GM23338 (cell line): ENCODE measurements at regions not wholly inside any gene's neighbourhood (a gene's known extent, or its start where the extent isn't known, plus 50 kb on each side); places are given as distances from the start of the nearest gene placed in this dataset.
A peak's percentile ranks its signal among the peaks of the same experiment; 100 is the strongest.

ENCODE experiments used
- ATAC-seq: fragments of 200-7000 bp; cut with Tn5 transposase; 3 replicates; pipeline ENCODE4 v1.9.1; 2020
- DNase-seq: peaks from one replicate; pipeline ENCODE4 v3.0.0-alpha.2; 2015; ENCODE audit warnings: low spot score
- H2AFZ ChIP-seq: fragments of 200-600 bp; sonication (generic); 2 replicates; pipeline ENCODE4 v1.8.0; 2016; ENCODE audit warnings: antibody characterized with exemption, mild to moderate bottlenecking, moderate library complexity
- H3F3A ChIP-seq: fragments of 200-600 bp; sonication (generic); replicated peaks from 2 replicates; pipeline ENCODE4 v1.8.0; 2017; ENCODE audit warnings: antibody characterized with exemption, mixed run types, low read depth
- H3K27ac ChIP-seq: fragments of 200-600 bp; sonication (generic); 2 replicates; pipeline ENCODE4 v1.6.1; 2016; ENCODE audit warnings: low read depth
- H3K27me3 ChIP-seq: fragments of 200-600 bp; sonication (generic); 2 replicates; pipeline ENCODE4 v1.8.0; 2016; ENCODE audit warnings: mild to moderate bottlenecking, mixed run types, moderate library complexity; ENCODE audit not compliant: insufficient read depth
- H3K36me3 ChIP-seq: fragments of 200-600 bp; sonication (generic); 2 replicates; pipeline ENCODE4 v1.8.0; 2016; ENCODE audit warnings: mild to moderate bottlenecking; ENCODE audit not compliant: insufficient read depth
- H3K4me1 ChIP-seq: fragments of 200-600 bp; sonication (generic); 2 replicates; pipeline ENCODE4 v1.8.0; 2016; ENCODE audit warnings: mild to moderate bottlenecking, moderate library complexity; ENCODE audit not compliant: insufficient read depth
- H3K4me2 ChIP-seq: fragments of 200-600 bp; sonication (generic); 2 replicates; pipeline ENCODE4 v1.7.1; 2017; ENCODE audit warnings: mixed run types
- H3K4me3 ChIP-seq: fragments of 200-600 bp; sonication (generic); 2 replicates; pipeline ENCODE4 v1.6.1; 2016; ENCODE audit warnings: mixed run types
- H3K79me2 ChIP-seq: fragments of 200-600 bp; sonication (generic); replicated peaks from 2 replicates; pipeline ENCODE4 v1.8.0; 2017; ENCODE audit warnings: mild to moderate bottlenecking; ENCODE audit not compliant: insufficient read depth
- H3K9me2 ChIP-seq: fragments of 200-600 bp; sonication (generic); 2 replicates; pipeline ENCODE4 v1.8.0; 2017; ENCODE audit not compliant: insufficient read depth
- H4K20me1 ChIP-seq: fragments of 200-600 bp; sonication (generic); replicated peaks from 2 replicates; pipeline ENCODE4 v1.8.0; 2017; ENCODE audit warnings: mild to moderate bottlenecking; ENCODE audit not compliant: insufficient read depth
- H3K27ac Mint-ChIP-seq: 2 replicates; pipeline ENCODE4 v1.8.0; 2020; ENCODE audit warnings: inconsistent platforms, mild to moderate bottlenecking, moderate library complexity, mixed read lengths
- H3K27me3 Mint-ChIP-seq: 3 replicates; pipeline ENCODE4 v1.8.0; 2022; ENCODE audit warnings: low read depth, mild to moderate bottlenecking, moderate library complexity, mixed read lengths, inconsistent platforms; ENCODE audit not compliant: insufficient read depth, poor library complexity
- H3K36me3 Mint-ChIP-seq: 3 replicates; pipeline ENCODE4 v1.8.0; 2021; ENCODE audit warnings: low read depth, mild to moderate bottlenecking, inconsistent platforms, moderate library complexity, mixed read lengths
- H3K4me1 Mint-ChIP-seq: 3 replicates; pipeline ENCODE4 v1.8.0; 2020; ENCODE audit warnings: mild to moderate bottlenecking, inconsistent platforms, mixed read lengths
- H3K4me3 Mint-ChIP-seq: 3 replicates; pipeline ENCODE4 v1.8.0; 2021; ENCODE audit warnings: moderate library complexity, mild to moderate bottlenecking, inconsistent platforms, mixed read lengths
- H3K9me3 Mint-ChIP-seq: 3 replicates; pipeline ENCODE4 v1.8.0; 2020; ENCODE audit warnings: moderate library complexity, mild to moderate bottlenecking, inconsistent platforms, mixed read lengths
- CREB1 ChIP-seq: fragments of 250-450 bp; sonication (Bioruptor Pico); IDR thresholded peaks from 2 replicates; pipeline ENCODE4 v1.5.0; 2020; ENCODE audit warnings: low read depth, mild to moderate bottlenecking, moderate library complexity
- CTCF ChIP-seq, 2 experiments: fragments of 200-600 bp in 1 of 2; sonication (generic) in 1 of 2; conservative IDR thresholded peaks; 2 replicates each; pipeline versions ENCODE4 v1.5.1 to v1.6.1; 2016 to 2017; ENCODE audit warnings: antibody characterized with exemption in 2 of 2, low read depth in 2 of 2, mild to moderate bottlenecking in 2 of 2, moderate library complexity in 1 of 2
- ETS1 ChIP-seq: IDR thresholded peaks from 2 replicates; pipeline ENCODE4 v1.6.1; 2016; ENCODE audit warnings: antibody characterized with exemption
- EZH2 ChIP-seq: fragments of 200-600 bp; sonication (generic); IDR thresholded peaks from one replicate; pipeline ENCODE4 v1.8.0; 2017; ENCODE audit warnings: antibody characterized with exemption, mild to moderate bottlenecking, low read depth; ENCODE audit not compliant: unreplicated experiment
- POLR2AphosphoS5 ChIP-seq: IDR thresholded peaks from 2 replicates; pipeline ENCODE4 v1.6.1; 2016; ENCODE audit warnings: antibody characterized with exemption, low read depth
- STAT1 ChIP-seq: IDR thresholded peaks from one replicate; pipeline ENCODE4 v1.6.1; 2016; ENCODE audit warnings: antibody characterized with exemption; ENCODE audit not compliant: unreplicated experiment
- ZNF114 ChIP-seq: fragments of 250-450 bp; sonication (Bioruptor Pico); IDR thresholded peaks from 2 replicates; pipeline ENCODE4 v1.5.0; 2020; ENCODE audit warnings: mild to moderate bottlenecking, moderate library complexity
- ZNF331 ChIP-seq: fragments of 250-450 bp; sonication (Bioruptor Pico); IDR thresholded peaks from 2 replicates; pipeline ENCODE4 v1.5.0; 2020; ENCODE audit warnings: low read depth, mild to moderate bottlenecking, moderate library complexity
- ZNF462 ChIP-seq: fragments of 250-450 bp; sonication (Bioruptor Pico); IDR thresholded peaks from 2 replicates; pipeline ENCODE4 v1.5.0; 2020; ENCODE audit warnings: mild to moderate bottlenecking, moderate library complexity

- TF ChIP-seq ETS1 (no peak), ZNF114 (CRISPR knock-in tag) (no peak), CTCF (conservative IDR thresholded peaks at IDR 0.05; ENCODE audit: low read depth in 2 of 2) (no peak)
Measured at GRCh38 chr3:81216192-81216591, 545.3 kb downstream of the GBE1 start (continued).

GRCh38 chr3:81214631-81215030 lies 546.8 kb downstream of the GBE1 start:
- no peaks in the 10 kb centered on the region for H3K36me3 Mint-ChIP-seq
- no peaks in the 10 kb centered on the region for H3K9me3 Mint-ChIP-seq
- no peak overlapping the region for H3K27ac Mint-ChIP-seq
- H3K4me1 Mint-ChIP-seq: no peaks in the 10 kb centered on the region
- H4K20me1 ChIP-seq: no peaks in the 10 kb centered on the region
- H3K4me3 Mint-ChIP-seq: no peak overlapping the region
- DNase-seq (no peak), ATAC-seq (no peak)
- no peak overlapping the region for H3K4me2 ChIP-seq
- no peak overlapping the region for H2AFZ ChIP-seq
- no peaks in the 10 kb centered on the region for H3K27me3 Mint-ChIP-seq
- no peaks in the 10 kb centered on the region for H3K79me2 ChIP-seq
- H3K9me2 ChIP-seq: no peaks in the 10 kb centered on the region
- no peaks in the 10 kb centered on the region for H3K36me3 ChIP-seq
- no peak overlapping the region for H3K4me3 ChIP-seq
- H3F3A ChIP-seq: no peaks in the 10 kb centered on the region
- H3K27ac ChIP-seq: no peak overlapping the region
- no peak for TF ChIP-seq STAT1
- no peak for TF ChIP-seq ZNF114 (CRISPR knock-in tag)
- no peaks in the 10 kb centered on the region for H3K4me1 ChIP-seq
- H3K27me3 ChIP-seq: no peaks in the 10 kb centered on the region

- Histone ChIP-seq H3K4me3 (no peak overlapping the region), H3K4me2 (no peak overlapping the region), H3K4me1 (no peaks in the 10 kb centered on the region), H3F3A (no peaks in the 10 kb centered on the region), H3K27ac (no peak overlapping the region), H3K79me2 (no peaks in the 10 kb centered on the region), H4K20me1 (no peaks in the 10 kb centered on the region), H3K27me3 (no peaks in the 10 kb centered on the region), H3K36me3 (no peaks in the 10 kb centered on the region), H2AFZ (peak overlapping the region; percentile 8; the same call in 1 of the 2 replicates), H3K9me2 (no peaks in the 10 kb centered on the region)
- Mint-ChIP-seq H3K4me1 (peaks cover 11% of the 10 kb centered on the region), H3K36me3 (no peaks in the 10 kb centered on the region), H3K4me3 (no peak overlapping the region), H3K27me3 (no peaks in the 10 kb centered on the region), H3K9me3 (no peaks in the 10 kb centered on the region; the same call in 2 of the 3 replicates), H3K27ac (0 out of 2 replicates have a peak overlapping the region, but pooled peaks have one; percentile 2)
- DNase-seq: peak; percentile 6
- peak; percentile 34; the same call in 2 of the 3 replicates for ATAC-seq
- no peak for TF ChIP-seq EZH2
- TF ChIP-seq CREB1 (CRISPR knock-in tag): no peak
- no peak for TF ChIP-seq ZNF331 (CRISPR knock-in tag)
- TF ChIP-seq ZNF114 (CRISPR knock-in tag): no peak
- TF ChIP-seq POLR2AphosphoS5: no peak
- TF ChIP-seq ZNF462: no peak
Measured at GRCh38 chr3:81199587-81199986, 561.9 kb downstream of the GBE1 start.
